Activated CD8-positive, alpha-beta T cell treated with anti-CD3 and anti-CD28 coated beads, Interleukin-2, amount 10 ng/mL, durations not matched to agents 7 days and 5 days (primary cell): ENCODE measurements at regions not wholly inside any gene's neighbourhood (a gene's known extent, or its start where the extent isn't known, plus 50 kb on each side); places are given as distances from the start of the nearest gene placed in this dataset.
"Not testable (repeated sequence)": the region's sequence is repeated elsewhere in the genome, so short reads cannot be mapped to it uniquely, and the experiment has no call there.

Source experiments
- ATAC-seq: fragments of 150-1000 bp; cut with Tn5 transposase; one replicate; pipeline ENCODE4 v1.10.0; 2021; ENCODE audit warnings: moderate library complexity
- CTCF ChIA-PET: fragments of 350-600 bp; sonication (Branson Sonifier 250); formaldehyde crosslinking; loops from one replicate; lab custom pipeline; 2021; ENCODE audit warnings: antibody characterized with exemption; lab: Charles Lee
- POLR2A ChIA-PET: fragments of 350-600 bp; sonication (Branson Sonifier 250); formaldehyde crosslinking; loops from one replicate; lab custom pipeline; 2021; ENCODE audit warnings: antibody characterized with exemption; lab: Charles Lee
- DNase-seq: peaks from one replicate; pipeline ENCODE4 v3.0.0-alpha.2; 2020
- H3K27ac Mint-ChIP-seq: one replicate; pipeline ENCODE4 v1.8.0; 2021; ENCODE audit warnings: mild to moderate bottlenecking, mixed read lengths
- H3K27me3 Mint-ChIP-seq: one replicate; pipeline ENCODE4 v1.8.0; 2021; ENCODE audit warnings: low read depth, mixed read lengths
- H3K36me3 Mint-ChIP-seq: one replicate; pipeline ENCODE4 v1.8.0; 2021; ENCODE audit warnings: low read depth, mixed read lengths
- H3K4me1 Mint-ChIP-seq: one replicate; pipeline ENCODE4 v1.8.0; 2021; ENCODE audit warnings: low read depth, mixed read lengths
- H3K4me3 Mint-ChIP-seq: one replicate; pipeline ENCODE4 v1.8.0; 2021; ENCODE audit warnings: mild to moderate bottlenecking, mixed read lengths
- H3K9me3 Mint-ChIP-seq: one replicate; pipeline ENCODE4 v1.8.0; 2022; ENCODE audit warnings: mixed read lengths; ENCODE audit not compliant: insufficient read depth

DNA sequence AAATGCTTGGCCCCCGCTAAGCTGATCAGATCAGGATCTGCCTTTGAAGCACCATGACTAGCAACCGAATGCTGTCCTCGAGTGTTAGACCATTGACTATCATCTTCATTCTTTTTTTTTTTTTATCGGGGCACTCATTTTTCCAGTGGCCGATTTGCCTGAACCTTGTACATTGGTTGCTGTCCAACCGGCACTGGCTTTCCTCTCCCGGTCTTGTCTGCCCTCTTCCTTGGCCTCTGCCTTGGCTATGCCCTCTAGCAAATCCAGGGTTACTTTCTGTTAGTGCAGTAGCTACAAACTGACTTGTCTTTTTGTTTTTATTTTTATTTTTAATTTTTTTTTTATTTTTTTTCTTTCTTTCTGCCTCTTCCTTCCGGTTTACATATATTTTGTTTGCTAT lies 102.3 kb downstream of the ALG10 start:
- no peak overlapping the region for H3K4me3 Mint-ChIP-seq
- H3K9me3 Mint-ChIP-seq = no peaks in the 10 kb centered on the region
- H3K27me3 Mint-ChIP-seq = peaks cover 14% of the 10 kb centered on the region
- no peak for ATAC-seq
- H3K27ac Mint-ChIP-seq = no peak overlapping the region
- POLR2A ChIA-PET = no interaction called here
- CTCF ChIA-PET = interaction anchor here (0.7 kb wide), 1 partner anchor 93 kb away, joined by 3 read pairs; no protein-coding TSS in a partner anchor
- peaks cover 10% of the 10 kb centered on the region for H3K4me1 Mint-ChIP-seq
- peaks cover 7% of the 10 kb centered on the region for H3K36me3 Mint-ChIP-seq
- DNase-seq = no peak

DNA sequence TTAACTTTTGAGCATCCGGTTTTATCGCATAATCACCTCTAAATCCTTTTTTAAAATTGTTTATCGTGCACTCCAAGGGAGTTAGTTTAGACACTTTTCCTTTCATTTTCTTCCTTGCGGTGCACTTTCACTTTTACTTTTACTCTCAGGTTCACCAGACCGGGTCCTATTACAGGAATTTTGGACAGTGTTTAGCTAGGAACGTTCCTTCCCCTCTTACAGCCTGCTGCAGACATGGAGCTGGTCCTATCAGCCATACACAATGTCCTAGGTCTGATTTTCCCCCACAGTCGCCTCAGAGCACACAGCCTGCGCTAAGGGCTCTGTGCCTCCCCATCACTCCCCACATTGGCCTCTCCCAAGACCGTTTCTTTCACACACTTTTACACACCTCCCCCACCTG lies 103.9 kb downstream of the ALG10 start:
- Mint-ChIP-seq H3K9me3 (no peaks in the 10 kb centered on the region), H3K27me3 (peaks cover 20% of the 10 kb centered on the region), H3K4me3 (peak overlapping the region; percentile 59), H3K4me1 (peaks cover 10% of the 10 kb centered on the region), H3K36me3 (peaks cover 7% of the 10 kb centered on the region), H3K27ac (peak overlapping the region; percentile 84)
- DNase-seq = no peak
- POLR2A ChIA-PET = no interaction called here
- peak; percentile 53 for ATAC-seq
- CTCF ChIA-PET = no interaction called here

DNA sequence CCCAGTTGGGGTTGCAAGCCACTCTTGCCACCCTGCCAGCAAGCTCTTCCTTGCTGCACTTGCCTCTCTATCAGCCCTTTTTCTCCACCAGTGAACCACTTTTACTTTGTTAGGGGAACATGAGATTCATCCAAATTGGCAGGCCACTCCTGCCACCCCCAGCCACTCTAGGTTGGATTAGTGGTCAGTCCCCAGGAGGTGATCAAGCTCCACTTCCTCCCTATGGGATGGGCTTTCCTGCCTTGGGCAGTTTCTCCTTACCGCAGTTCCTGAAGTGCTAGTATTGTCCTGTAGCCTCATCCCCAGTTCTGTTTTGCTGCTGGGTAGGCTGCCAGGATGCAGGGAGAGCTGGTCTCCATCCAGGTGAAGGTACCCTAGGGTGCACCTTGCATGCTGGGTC lies 104.5 kb downstream of the ALG10 start:
- ChIA-PET POLR2A (no interaction called here), CTCF (no interaction called here)
- ATAC-seq (no peak), DNase-seq (no peak)
- peaks cover 10% of the 10 kb centered on the region for H3K4me1 Mint-ChIP-seq
- H3K9me3 Mint-ChIP-seq = no peaks in the 10 kb centered on the region
- H3K27me3 Mint-ChIP-seq = peaks cover 21% of the 10 kb centered on the region
- peaks cover 7% of the 10 kb centered on the region for H3K36me3 Mint-ChIP-seq
- H3K27ac Mint-ChIP-seq = peak overlapping the region; percentile 84
- H3K4me3 Mint-ChIP-seq = peak overlapping the region; percentile 59

DNA sequence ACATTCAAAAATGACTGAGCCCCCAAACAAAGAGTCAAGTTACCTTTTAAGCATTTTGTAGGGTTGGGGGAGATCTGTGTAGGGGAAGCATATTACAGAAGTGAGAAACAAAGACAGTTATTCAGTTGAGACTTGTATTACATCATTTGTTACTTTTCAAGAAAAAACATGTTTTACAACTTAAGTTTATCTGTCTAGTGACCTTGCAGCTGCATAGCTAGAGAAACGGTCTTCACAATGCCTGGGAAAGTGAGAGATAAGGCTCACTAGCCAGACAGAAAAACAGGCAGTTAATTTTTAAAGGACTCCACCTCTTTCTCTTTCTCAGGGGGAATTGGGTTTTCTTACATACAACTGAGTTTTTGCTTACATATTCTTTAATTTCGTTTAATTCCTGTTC lies 105.1 kb downstream of the ALG10 start:
- ATAC-seq, H3K9me3 Mint-ChIP-seq, CTCF ChIA-PET, H3K4me3 Mint-ChIP-seq, H3K27ac Mint-ChIP-seq, POLR2A ChIA-PET, DNase-seq, H3K36me3 Mint-ChIP-seq: not testable (repeated sequence)
- peaks cover 10% of the 10 kb centered on the region for H3K4me1 Mint-ChIP-seq
- H3K27me3 Mint-ChIP-seq = peaks cover 23% of the 10 kb centered on the region

DNA sequence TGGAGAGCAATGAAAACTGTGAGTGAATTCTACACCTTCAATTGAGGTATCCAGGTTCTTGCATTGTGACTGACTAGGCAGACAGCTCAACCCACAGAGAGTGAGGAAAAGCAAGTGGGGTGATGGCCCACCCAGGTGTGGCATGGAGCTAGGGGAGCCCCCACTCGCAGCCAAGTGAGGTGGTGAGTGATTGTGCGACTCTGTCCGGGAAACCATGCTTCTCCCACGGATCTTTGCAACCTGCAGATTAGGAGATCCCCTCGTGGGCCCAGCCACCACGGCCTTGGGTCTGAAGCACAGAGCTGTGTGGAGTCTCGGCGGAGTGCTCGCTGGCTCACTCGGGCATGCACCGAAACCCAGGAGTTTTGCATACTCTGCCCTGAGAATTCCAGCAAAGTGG lies 120.1 kb downstream of the ALG10 start:
- ChIA-PET CTCF (no interaction called here), POLR2A (no interaction called here)
- Mint-ChIP-seq H3K9me3 (no peaks in the 10 kb centered on the region), H3K36me3 (no peaks in the 10 kb centered on the region), H3K4me3 (no peak overlapping the region), H3K27ac (no peak overlapping the region), H3K4me1 (no peaks in the 10 kb centered on the region), H3K27me3 (peaks cover 2% of the 10 kb centered on the region)
- ATAC-seq (no peak), DNase-seq (no peak)

DNA sequence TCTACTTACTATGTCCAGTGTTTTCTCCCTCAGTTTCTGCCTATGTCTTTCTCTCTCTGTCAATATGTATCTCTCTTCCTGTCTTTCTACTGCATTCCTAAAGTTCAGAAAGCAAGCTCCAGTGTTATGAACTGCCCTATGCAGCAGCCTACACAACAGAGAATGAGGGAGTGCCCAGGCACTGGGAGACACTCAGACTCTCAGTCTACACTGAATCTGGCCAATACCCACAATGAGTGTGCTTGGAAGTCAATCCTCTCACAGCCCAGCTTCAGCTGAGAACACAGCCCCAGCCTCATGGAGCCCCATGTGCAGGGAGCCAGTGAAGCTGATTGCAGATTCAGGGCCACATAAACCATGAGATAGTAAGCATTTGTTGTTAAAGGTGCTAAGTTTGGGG lies 128.7 kb downstream of the ALG10 start:
- H3K4me3 Mint-ChIP-seq = no peak overlapping the region
- no peak for DNase-seq
- H3K27ac Mint-ChIP-seq = no peak overlapping the region
- H3K27me3 Mint-ChIP-seq = peaks cover 2% of the 10 kb centered on the region
- ATAC-seq = no peak
- H3K4me1 Mint-ChIP-seq = no peaks in the 10 kb centered on the region
- POLR2A ChIA-PET = no interaction called here
- H3K9me3 Mint-ChIP-seq = no peaks in the 10 kb centered on the region
- CTCF ChIA-PET = no interaction called here
- H3K36me3 Mint-ChIP-seq = no peaks in the 10 kb centered on the region

DNA sequence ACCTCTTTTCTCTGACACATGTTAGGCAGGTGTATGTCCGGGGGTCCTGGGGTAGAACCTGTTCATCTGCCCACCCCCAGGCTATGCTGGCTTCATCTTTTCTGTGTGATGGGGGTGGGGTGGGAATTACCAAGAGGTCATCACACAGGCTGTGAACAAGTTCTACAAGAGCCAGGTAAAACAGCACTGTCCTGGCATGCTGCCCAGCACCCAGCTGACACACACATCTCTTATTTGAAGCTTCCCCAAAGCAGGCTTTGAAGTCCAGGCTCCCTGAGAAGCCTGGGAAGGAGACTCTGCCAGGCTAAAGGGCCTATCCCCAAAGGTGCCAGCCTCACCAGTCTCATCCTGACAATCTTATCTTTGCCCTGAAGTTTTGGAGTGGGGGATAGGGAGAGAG lies 141.1 kb downstream of the ALG10 start:
- Mint-ChIP-seq H3K4me3 (no peak overlapping the region), H3K9me3 (no peaks in the 10 kb centered on the region), H3K36me3 (no peaks in the 10 kb centered on the region), H3K27me3 (peaks cover 9% of the 10 kb centered on the region), H3K4me1 (no peaks in the 10 kb centered on the region), H3K27ac (no peak overlapping the region)
- POLR2A ChIA-PET = no interaction called here
- ATAC-seq (no peak), DNase-seq (no peak)
- CTCF ChIA-PET = no interaction called here

DNA sequence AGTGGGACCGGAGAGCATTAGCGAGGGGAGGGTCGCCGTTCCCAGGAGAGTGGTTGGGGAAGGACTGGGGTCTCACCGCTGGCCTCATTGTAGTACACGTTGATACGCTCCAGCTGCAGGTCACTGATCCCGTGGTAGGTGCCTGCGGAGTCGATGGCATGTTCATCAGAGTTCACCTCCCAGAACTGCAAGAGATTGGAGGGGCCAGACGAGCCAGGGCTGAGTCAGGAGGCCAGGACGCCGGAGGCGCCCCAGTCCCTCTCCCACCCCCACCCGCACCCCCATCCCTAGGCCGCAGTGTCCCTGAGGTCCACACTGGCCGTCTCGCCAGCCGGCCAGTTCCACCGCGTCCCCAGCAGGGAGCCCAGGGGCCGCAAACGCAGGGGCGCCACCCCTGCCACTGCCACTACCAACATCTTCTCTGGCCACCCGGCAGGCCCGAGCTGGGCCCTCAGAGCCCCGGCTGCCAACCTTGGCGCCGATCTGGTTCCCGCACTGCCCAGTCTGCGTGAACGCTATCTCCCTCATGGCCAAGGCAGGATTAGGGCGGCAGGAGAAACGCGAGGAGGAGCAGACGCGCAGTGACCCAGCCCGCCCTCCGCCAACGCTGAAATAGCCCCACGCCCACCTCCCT lies 144.2 kb downstream of the ALG10 start:
- ATAC-seq = no peak

DNA sequence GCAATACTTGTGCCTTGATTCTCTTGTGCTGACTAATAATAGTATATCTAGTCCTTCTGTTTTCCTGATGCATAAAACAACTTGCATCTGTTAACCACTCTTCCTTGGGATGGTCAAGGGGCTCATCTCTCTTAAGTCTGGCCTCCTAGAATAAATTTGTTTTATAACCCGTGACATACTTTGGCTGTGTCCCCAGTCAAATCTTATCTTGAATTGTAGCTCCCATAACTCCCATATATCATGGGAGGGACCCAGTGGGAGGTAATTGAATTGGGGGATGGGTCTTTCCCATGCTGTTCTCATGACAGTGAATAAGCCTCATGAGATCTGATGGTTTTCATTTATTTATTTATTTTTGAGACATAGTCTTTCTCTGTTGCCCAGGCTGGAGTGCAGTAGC lies 146.2 kb downstream of the ALG10 start:
- POLR2A ChIA-PET, DNase-seq, H3K27ac Mint-ChIP-seq, H3K27me3 Mint-ChIP-seq, H3K4me3 Mint-ChIP-seq, ATAC-seq, H3K4me1 Mint-ChIP-seq, H3K36me3 Mint-ChIP-seq, CTCF ChIA-PET, H3K9me3 Mint-ChIP-seq: not testable (repeated sequence)

More for the DNA sequence above, 144.2 kb downstream of the ALG10 start:
- Mint-ChIP-seq H3K9me3 (no peaks in the 10 kb centered on the region), H3K4me3 (no peak overlapping the region), H3K4me1 (no peaks in the 10 kb centered on the region), H3K27me3 (no peaks in the 10 kb centered on the region), H3K27ac (no peak overlapping the region), H3K36me3 (no peaks in the 10 kb centered on the region)
- CTCF ChIA-PET = no interaction called here
- POLR2A ChIA-PET = no interaction called here
- no peak for DNase-seq

DNA sequence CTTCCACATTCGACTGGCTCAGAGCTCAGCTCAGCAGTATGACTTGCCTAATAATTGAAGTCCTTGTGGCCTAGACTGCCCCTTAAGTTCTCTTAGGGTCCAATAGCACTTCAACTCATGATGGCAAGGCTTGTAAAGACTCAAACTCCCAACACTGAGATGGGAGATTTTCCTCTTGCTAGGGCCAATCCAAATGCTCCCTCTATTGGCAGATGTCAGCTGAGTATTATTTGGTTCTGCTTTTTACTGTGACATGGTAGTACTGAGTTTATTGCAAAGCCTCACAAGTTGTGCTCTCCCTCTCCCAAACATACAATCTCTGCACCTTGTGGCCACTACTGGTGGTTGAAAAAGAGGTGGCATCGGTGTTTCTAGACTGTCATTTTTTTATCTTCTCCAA lies 164.2 kb downstream of the ALG10 start:
- DNase-seq = no peak
- CTCF ChIA-PET = interaction anchor here (0.7 kb wide), 1 partner anchor 64 kb away, joined by 3 read pairs; no protein-coding TSS in a partner anchor
- H3K4me3 Mint-ChIP-seq = no peak overlapping the region
- H3K27me3 Mint-ChIP-seq = peaks cover 5% of the 10 kb centered on the region
- no peak overlapping the region for H3K27ac Mint-ChIP-seq
- POLR2A ChIA-PET = no interaction called here
- no peaks in the 10 kb centered on the region for H3K9me3 Mint-ChIP-seq
- H3K36me3 Mint-ChIP-seq = no peaks in the 10 kb centered on the region
- peaks cover 3% of the 10 kb centered on the region for H3K4me1 Mint-ChIP-seq
- no peak for ATAC-seq

DNA sequence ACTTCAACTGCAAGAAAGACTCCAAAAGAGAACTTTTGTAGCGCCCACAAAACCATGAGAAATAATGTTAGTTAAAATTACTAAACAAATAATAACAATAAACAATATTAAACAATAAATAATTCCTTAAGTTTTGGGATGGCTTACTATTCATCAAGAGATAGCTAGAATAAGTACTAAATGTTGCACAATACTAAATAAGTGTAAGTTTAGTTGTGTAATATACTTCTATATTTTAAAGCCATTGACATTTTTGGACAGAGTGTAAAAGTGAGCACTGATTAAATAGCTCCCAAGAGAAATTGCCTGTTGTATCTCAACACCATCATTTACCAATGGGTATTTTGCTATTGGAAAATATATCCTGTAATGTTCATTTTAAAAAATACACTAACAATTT lies 166.7 kb downstream of the ALG10 start:
- ATAC-seq = no peak
- no peak overlapping the region for H3K27ac Mint-ChIP-seq
- H3K36me3 Mint-ChIP-seq = no peaks in the 10 kb centered on the region
- H3K4me1 Mint-ChIP-seq = peaks cover 3% of the 10 kb centered on the region
- POLR2A ChIA-PET = no interaction called here
- no peaks in the 10 kb centered on the region for H3K9me3 Mint-ChIP-seq
- no peak for DNase-seq
- CTCF ChIA-PET = interaction anchor here (1.1 to 2.2 kb wide), 2 partner anchors 66 to 1433 kb away, joined by 3 to 7 read pairs; partner anchors contain the start of gene YARS2
- H3K27me3 Mint-ChIP-seq = peaks cover 7% of the 10 kb centered on the region
- no peak overlapping the region for H3K4me3 Mint-ChIP-seq

DNA sequence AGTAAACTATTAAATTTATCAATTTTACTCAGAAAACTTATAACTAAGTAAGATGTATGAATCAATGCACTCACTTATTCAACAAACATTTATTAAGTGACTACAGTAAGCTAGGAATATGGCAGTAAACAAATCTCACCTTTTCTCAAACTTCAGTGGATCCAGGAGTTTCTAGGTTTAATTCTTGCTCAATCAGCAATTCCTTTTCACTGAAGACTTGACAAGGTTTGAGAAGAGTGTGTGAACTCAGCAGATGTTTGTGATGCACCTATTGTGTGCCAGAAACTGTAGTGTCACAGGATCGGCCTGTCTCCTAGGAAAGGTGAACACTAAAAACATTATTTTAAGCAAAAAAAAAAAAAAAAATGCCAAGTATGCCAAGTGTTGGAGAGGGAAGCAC lies 167.8 kb downstream of the ALG10 start:
- Mint-ChIP-seq H3K36me3 (no peaks in the 10 kb centered on the region), H3K9me3 (no peaks in the 10 kb centered on the region), H3K27me3 (peaks cover 5% of the 10 kb centered on the region), H3K4me3 (no peak overlapping the region), H3K4me1 (peaks cover 3% of the 10 kb centered on the region), H3K27ac (no peak overlapping the region)
- POLR2A ChIA-PET = no interaction called here
- no peak for ATAC-seq
- DNase-seq = no peak
- CTCF ChIA-PET = interaction anchor here (1.1 to 2.2 kb wide), 2 partner anchors 68 to 1434 kb away, joined by 3 to 7 read pairs; partner anchors contain the start of gene YARS2

DNA sequence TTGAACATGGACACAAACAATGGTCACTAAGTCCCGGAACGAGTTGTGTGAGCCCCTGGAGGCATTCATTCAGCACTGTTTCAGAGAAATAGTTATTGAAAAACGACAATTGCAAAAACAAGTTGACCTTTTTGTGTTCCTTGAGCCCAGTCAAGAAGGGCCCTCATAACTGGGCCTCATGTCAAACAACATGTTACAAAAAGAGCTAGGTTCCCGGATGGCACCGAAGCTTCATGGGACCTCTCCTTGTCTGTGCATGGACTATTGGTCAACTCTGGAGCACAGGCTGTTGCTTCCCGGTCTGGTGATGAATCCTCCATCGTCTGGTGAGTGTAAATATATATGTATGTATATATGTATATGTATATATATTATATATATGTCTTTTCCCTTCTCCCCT lies 176.6 kb downstream of the ALG10 start:
- DNase-seq (no peak), ATAC-seq (no peak)
- H3K4me1 Mint-ChIP-seq = no peaks in the 10 kb centered on the region
- H3K4me3 Mint-ChIP-seq = no peak overlapping the region
- no peaks in the 10 kb centered on the region for H3K27me3 Mint-ChIP-seq
- H3K36me3 Mint-ChIP-seq = no peaks in the 10 kb centered on the region
- POLR2A ChIA-PET = no interaction called here
- H3K9me3 Mint-ChIP-seq = no peaks in the 10 kb centered on the region
- no peak overlapping the region for H3K27ac Mint-ChIP-seq
- CTCF ChIA-PET = no interaction called here
